ENCODE measurements at regions not wholly inside any gene's neighbourhood (a gene's known extent, or its start where the extent isn't known, plus 50 kb on each side); places are given as distances from the start of the nearest gene placed in this dataset.

- no peak for DNase-seq
Observed at GRCh38 chr14:97367278-97367677, 570.1 kb downstream of the VRK1 start.

DNA sequence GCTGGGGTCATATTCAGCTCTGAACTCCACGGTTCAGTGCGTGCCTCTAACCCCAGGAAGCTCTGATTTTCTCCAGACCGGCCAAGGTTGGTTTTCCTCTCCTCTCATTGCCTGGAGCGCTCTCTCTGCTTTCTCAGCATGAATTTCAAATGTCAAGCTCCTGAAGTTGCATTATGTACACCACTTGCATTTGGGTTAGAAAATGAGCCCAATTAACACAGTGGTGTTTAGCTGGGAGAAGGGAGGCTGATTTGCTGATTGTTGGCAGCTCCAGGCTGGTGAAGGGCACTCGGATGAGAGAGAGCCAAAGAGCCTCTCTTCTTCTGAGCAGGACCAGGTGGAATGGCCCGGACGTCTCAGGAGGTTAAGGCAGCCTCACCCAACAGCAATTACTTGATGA lies 570.9 kb downstream of the VRK1 start:
- no peak for DNase-seq

DNA sequence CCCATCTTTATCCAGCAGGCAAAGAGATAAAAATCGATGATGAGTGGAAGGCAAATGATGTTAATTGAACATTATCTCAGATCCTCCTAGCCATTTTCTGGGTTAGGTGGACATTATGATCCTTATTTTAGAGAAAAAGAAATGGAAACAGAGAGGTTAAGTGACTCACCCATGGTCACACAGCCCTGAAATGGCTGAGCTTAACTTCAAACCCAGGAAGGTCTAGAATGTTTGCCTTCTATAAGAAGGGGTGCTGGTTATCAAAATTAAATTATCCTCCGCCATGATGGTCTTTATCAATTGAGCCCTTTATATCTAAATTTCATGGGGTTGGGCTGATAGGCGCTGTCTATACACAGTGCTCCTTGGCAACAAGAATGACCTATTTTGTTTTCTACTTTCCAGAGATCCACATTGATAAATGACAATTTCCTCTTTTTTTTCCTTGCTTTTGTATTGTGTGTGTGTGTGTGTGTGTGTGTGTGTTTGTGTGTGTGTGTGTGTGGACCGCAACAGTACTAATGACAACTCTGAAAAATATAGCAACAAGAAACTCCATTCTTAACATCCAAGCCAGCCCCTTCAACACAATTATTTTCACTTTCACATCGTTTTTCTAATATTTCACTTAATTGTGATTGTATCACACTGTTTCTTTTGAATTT lies 571.9 kb downstream of the VRK1 start:
- DNase-seq = no peak

DNA sequence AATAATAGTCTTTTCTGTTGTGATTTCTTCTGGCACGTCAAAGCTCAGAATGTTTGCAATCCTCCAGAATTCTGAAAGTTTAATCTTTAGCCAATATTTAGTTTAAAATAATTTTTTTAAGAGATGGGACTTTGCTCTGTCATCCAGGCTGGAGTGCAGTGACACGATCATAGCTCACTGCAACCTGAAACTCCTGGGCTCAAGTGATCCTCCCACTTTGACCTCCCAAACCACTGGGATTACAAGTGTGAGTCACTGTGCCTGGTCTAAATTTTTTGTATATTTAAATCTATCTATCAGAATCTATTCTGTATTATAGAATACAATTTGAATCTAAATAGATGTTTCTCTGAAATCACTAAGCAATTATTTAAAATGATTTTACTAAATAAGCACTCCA lies 572.7 kb downstream of the VRK1 start:
- DNase-seq = no peak

- no peak for DNase-seq
Observed at GRCh38 chr14:97376310-97376709, 579.1 kb downstream of the VRK1 start.

DNA sequence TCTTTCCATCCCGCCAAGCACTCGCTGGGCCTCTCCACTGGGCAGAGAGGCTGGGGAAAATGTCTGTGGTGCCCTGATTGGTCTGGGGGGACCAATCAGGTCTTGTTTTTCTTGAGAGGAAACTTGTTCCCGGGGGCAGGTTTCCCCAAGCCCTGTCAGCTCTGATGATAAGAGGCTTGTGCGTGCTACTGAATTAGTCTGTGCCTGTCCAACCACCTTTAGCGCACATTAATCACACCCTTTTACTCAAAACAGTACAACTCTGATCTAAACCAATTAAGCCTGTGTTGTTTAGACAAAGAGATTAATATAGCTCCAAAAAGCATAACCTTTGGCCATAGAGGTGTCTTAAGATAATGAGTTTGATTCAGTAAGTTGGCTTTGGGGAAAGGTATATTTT lies 580.4 kb downstream of the VRK1 start:
- DNase-seq = no peak

- DNase-seq = no peak
Observed at GRCh38 chr14:97379091-97379531, 581.9 kb downstream of the VRK1 start.

DNA sequence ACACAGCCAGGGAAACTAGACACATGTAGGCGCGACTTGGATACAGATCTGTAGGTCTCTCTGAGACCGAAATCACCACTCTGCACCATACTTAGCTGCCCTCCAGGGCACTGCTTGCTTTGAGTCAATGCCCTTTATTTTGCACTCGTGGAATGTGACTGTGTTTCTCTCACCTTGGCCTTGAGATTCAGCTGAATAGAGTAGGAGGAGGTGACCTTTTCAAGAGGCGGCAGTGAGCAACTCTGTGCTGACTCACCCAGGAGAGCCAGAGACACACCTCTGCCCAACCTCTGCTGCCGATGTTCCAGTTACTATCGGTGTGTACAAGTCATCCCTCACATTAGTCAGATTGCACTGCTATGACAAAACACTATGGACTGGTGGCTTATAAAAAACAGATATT lies 583.4 kb downstream of the VRK1 start:
- DNase-seq = no peak

DNA sequence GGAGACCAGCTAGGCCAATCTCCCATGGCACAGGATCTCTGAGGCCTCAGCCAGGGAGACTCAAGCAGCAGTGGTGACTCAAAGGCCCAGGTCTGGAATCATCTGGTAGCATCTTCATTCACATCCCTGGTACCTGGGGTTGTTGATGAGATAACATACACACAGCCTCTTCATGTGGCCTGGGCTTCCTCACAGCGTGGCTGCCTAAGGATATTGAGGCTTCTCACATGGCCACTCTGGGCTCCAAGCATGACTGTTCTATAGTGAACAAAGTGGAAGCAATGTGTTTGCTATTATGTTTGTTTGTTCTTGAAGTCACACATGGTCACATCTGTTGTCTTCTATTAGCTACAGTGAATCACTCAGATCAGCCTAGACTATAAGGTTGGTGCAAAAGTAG lies 584.1 kb downstream of the VRK1 start:
- DNase-seq = no peak

- no peak for DNase-seq
Observed at GRCh38 chr14:97382616-97383226, 585.5 kb downstream of the VRK1 start.

DNA sequence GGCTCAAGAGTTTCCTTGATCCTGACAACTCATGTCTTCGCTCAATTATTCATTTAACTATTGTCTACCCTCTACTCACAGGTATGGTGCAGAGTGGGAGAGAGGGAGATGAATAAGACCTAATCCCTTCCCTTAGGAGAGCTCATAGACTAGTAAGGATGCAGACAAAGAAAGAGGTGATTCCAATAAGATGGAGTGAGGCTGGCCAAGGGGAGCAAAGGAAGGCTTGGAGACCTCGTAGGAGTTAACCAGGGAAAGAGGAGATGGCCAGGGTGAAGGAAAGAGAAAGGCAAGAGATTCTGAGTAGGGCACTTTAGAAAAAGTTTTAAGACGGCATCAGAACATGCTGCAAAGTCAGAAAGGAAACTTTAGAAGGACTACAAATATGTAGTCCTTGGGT lies 588.5 kb downstream of the VRK1 start:
- no peak for DNase-seq

DNA sequence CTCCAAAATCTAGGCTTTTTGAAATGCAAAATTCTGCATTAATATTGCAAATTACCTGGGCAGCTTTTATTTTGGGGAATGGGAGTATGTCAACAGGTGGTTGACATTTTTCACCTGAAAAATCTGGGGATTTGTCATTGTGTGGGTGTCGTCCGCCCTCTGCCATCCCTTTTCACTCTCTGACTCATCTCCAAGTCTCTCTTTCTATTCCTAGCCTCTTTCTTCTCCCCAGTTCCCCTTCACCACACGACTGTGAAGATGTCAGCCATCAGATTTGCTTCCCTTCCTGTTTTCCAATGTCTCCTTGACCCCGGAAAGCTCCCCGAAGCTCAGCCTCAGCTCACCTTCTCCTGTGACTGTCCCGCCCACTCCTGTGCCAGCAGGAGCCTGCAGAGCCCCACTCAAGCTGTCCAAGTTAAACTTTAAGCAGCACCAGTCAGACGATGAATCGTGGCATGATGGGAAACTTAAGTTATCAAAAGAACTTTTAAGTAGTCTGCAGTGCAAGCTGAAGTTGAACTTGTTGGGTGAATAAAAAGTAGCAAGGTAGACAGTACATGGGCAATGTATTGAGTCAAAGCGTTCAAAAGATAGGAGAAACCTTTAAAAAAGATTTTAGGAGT lies 590.2 kb downstream of the VRK1 start:
- DNase-seq = no peak

GRCh38 chr14:97388408-97388807 lies 591.2 kb downstream of the VRK1 start:
- DNase-seq = no peak

- no peak for DNase-seq
Observed at GRCh38 chr14:97390096-97390724, 593.0 kb downstream of the VRK1 start.

DNA sequence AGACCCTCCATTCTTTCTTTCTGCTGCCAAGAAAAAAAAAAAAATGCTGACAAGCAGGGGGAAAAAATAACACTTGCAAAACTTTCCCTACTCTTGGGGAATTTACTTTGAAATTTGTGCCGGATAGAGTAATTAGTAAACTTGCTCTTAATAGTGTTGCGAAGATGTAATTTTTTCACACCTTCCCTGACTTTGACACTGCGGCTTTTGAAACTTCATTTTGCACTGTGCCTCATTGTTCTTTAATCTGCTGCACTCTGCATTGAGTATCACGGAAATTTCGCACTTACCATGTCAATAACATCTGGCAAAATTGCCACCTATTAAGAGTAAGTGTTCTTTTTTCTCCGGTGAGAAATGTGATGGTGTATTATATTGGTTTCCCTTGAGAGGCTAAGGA lies 596.1 kb downstream of the VRK1 start:
- DNase-seq = no peak

DNA sequence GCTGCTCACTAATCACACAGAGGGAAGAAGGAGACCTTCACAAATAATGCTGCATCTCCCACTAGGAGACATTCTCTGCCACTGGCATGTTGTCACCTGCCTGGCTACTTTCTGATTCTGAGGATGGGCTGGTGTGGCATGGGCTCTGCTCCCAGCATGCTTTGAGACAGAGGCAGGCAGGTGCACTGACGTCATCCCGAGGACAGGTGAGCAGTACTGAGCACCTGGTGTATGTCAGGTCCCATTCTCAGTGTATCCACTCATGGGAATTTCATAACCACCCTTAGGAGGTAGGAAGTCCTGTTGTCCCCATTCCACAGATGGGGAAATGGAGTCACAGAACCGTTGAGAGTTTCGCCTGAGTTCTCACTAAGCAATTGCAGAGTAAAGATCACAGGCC lies 597.9 kb downstream of the VRK1 start:
- no peak for DNase-seq

DNA sequence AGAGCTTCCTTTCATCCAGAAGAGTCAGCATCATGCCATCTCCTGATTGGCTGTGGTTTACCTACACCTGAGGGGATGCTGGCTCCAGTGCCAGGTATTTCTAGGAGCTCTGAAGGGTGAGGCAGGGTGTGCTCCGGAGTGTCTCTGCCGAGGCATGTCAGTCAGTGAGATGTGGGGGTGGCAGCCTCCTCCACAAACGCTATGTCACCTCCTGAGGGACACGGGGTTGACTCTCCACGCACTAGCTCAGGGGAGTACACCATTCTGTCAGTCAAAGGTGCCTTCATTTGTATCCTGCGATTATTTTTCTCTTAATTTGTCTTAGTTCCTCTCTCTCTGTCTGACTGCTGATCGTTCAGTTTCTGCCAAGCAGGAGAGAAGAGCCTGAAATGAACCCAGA lies 604.5 kb downstream of the VRK1 start:
- no peak for DNase-seq

GRCh38 chr14:97402279-97402678 lies 605.1 kb downstream of the VRK1 start:
- no peak for DNase-seq

DNA sequence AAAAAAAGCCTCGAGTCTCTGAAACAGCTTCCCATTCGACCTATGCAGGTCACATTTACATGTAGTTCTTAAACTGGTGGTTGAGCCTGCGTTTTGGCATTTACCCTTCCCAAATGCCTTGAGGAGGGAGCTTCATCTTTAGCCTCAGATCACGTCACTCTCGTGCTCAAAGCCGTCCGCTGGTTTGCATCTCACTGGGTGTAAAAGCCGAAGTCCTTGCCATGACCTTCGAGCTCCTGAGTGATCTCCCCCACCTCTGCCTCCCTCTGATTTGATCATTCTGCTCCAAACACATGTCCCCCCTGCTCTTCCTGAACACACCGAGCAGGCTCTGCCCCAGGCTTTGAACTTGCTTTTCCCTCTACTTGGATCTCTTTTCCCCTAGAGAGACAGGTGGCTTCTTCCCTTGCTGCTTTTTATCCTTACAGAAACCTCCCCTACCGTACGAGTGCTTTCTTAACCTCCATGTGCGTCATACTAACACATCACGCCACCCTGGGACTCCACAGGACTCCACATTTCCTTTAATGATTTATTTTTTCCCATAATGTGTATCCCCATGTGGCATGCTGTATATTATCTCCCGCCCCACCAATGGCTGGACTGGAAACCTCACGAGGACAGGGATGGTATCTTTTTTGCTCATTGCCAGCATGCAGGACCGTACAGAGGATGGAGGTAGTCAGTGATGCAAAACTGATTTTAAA lies 610.7 kb downstream of the VRK1 start:
- no peak for DNase-seq

DNA sequence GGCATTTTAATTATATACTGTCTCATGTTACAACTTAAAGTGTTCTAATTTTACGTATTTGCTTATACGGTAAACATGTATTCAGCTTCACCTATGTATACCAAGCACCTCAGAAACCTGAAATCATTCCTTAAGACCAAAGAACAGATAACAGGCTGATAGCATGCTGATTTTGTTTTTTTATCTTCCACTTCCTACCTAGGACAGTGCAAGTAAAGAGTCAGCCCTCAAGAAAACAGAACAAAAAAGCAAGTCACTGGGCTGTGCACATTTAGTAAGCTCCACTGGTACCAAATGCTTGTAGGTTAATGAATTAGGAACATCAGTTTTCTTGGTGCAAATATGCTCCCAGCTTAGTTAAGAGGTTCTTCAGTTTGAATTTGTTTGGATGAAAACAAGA lies 611.3 kb downstream of the VRK1 start:
- DNase-seq = no peak

GRCh38 chr14:97408937-97409815 lies 612.0 kb downstream of the VRK1 start:
- no peak for DNase-seq
